ENCODE measurements at regions not wholly inside any gene's neighbourhood (a gene's known extent, or its start where the extent isn't known, plus 50 kb on each side); places are given as distances from the start of the nearest gene placed in this dataset.

DNA sequence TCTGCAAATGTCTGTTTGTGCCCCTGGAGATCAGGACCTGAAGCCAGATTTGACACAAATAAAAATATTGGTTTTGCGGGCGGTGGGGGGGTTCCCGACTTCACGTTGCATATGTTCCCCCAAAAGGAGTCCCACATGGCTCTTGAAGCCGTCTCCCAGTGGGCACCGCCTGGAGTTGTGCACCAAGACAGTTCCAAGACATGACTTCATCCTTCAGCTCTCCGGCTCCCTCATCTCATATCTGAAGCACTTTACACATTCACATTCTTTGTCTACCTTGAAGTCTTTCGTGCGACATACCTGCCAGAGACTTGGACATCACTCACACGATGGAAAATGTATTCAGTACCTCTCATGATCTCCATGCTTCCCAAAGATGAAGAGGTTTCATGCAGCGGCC lies 362.8 kb upstream of the FOXK1 start:
- in situ Hi-C loops (cut with HindIII; ENCODE audit: low sequenced_read_pairs): no loop called here
- H3K4me3 ChIP-seq (ENCODE audit: low read depth, low read length): no peak overlapping the region
- DNase-seq (ENCODE audit: low read depth, low spot score): no peak
- TF ChIP-seq, protein P1, sequence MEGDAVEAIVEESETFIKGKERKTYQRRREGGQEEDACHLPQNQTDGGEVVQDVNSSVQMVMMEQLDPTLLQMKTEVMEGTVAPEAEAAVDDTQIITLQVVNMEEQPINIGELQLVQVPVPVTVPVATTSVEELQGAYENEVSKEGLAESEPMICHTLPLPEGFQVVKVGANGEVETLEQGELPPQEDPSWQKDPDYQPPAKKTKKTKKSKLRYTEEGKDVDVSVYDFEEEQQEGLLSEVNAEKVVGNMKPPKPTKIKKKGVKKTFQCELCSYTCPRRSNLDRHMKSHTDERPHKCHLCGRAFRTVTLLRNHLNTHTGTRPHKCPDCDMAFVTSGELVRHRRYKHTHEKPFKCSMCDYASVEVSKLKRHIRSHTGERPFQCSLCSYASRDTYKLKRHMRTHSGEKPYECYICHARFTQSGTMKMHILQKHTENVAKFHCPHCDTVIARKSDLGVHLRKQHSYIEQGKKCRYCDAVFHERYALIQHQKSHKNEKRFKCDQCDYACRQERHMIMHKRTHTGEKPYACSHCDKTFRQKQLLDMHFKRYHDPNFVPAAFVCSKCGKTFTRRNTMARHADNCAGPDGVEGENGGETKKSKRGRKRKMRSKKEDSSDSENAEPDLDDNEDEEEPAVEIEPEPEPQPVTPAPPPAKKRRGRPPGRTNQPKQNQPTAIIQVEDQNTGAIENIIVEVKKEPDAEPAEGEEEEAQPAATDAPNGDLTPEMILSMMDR (IDR thresholded peaks at IDR 0.05; ENCODE audit: low read depth, low read length): no peak

DNA sequence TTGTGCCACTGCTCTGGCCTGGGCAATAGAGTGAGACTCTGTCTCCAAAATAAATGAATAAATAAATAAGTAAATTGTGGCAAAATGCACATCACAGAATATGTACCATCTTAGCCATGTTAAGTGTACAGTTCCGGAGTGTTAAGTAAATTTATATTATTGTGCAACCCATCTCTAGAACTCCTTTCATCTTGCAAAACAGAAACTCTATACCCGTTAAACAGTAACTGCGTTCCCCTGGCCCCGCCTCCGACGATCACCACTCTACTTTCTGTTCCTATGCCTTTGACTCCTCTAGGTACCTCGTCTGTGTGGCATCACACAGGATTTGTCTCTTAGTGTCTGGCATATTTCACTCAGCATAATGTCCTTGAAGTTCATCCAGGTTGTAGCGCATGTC lies 356.4 kb upstream of the FOXK1 start:
- TF ChIP-seq, protein P1 (IDR thresholded peaks at IDR 0.05; ENCODE audit: low read depth, low read length): no peak
- no peak for DNase-seq (ENCODE audit: low read depth, low spot score)
- in situ Hi-C loops (cut with HindIII; ENCODE audit: low sequenced_read_pairs): no loop called here
- no peak overlapping the region for H3K4me3 ChIP-seq (ENCODE audit: low read depth, low read length)

DNA sequence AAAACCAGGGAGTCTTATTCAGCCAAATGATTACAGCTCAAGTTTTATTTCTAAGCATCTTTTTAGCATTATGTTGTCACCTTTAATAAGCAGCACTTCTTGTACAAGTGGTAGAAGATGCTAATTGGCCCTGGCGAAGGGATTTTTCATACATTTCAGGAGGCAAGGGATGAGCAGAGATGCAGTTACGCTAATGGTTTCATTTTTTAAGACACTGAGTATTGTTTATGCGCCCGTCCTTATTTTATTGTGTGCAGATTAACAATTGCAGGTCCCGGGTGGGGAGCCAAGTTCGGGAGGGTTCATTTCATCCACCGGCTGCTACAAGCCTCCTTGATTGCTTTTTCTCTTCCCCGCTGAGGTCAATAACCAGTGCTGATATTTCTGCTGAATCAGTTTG lies 350.4 kb upstream of the FOXK1 start:
- H3K4me3 ChIP-seq (ENCODE audit: low read depth, low read length): no peak overlapping the region
- DNase-seq (ENCODE audit: low read depth, low spot score): no peak
- in situ Hi-C loops (cut with HindIII; ENCODE audit: low sequenced_read_pairs): no loop called here
- TF ChIP-seq, protein P1 (IDR thresholded peaks at IDR 0.05; ENCODE audit: low read depth, low read length): no peak

DNA sequence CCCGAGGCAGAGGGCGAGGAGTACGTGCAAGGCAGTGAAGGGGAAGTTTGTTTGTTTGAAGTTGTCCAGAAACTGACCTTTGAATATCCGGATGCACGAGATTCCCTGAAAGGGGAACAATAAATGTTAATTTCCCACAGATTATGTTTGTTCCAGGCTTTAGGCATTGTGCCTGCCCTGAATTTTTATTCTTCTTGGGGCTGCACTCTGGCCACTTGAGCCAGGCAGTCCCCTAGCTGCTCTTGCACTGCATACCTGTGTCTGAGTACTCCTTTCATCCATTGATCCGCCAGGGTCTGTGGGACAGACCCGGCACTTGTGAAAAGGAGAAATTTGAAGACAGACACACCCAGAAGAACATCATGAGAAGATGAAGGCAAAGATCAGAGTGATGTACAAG lies 343.5 kb upstream of the FOXK1 start:
- H3K4me3 ChIP-seq (ENCODE audit: low read depth, low read length): no peak overlapping the region
- DNase-seq (ENCODE audit: low read depth, low spot score): no peak
- in situ Hi-C loops (cut with HindIII; ENCODE audit: low sequenced_read_pairs): no loop called here
- TF ChIP-seq, protein P1 (IDR thresholded peaks at IDR 0.05; ENCODE audit: low read depth, low read length): no peak

DNA sequence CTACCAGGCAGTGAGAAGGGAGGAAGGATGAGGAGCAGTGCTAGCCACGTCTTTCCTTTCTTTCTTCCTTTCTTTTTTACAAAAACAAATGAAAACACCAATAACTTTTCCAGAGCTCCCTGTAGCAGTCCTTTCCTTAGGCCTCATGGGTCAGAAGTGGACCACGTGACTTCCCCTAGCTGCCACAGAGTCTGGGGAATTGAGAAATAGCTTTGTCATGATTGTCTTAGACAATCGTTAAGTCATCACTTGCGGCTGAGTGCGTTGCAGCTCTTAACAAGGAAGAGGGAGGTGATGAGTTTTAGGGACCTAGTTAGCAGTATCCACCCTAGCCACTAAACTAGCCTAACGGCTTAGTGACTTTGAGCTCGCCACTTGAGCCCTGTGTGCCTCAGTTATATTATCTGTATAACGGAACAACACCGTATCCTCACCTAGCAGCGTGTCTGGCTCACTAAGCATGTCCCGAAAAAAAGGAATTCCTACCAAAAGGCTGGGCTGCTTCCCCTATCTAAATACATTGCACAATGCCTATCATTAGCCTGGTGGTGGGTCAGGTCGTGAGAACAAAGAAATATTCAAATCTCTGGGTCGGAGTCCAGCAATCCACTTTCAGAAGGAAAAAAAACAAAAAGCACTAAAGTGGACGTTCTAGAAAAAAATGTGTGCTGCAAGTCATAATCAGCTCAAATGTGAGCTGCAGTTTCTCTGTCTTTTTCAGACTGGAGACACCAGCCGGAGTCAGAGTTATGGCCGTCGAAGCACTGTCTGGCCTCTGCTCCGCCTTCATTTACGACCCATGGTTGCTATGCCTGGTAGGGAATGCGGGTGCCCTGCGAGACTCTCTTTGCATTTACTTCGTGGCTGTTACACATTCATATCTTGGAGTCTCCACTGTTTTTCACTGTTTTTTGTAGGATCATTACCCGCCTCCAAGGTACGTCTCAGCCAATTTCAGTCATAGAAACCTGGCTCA lies 338.5 kb upstream of the FOXK1 start:
- TF ChIP-seq, protein P1 (IDR thresholded peaks at IDR 0.05; ENCODE audit: low read depth, low read length): no peak
- H3K4me3 ChIP-seq (ENCODE audit: low read depth, low read length): no peak overlapping the region
- no peak for DNase-seq (ENCODE audit: low read depth, low spot score)
- in situ Hi-C loops (cut with HindIII; ENCODE audit: low sequenced_read_pairs): no loop called here

DNA sequence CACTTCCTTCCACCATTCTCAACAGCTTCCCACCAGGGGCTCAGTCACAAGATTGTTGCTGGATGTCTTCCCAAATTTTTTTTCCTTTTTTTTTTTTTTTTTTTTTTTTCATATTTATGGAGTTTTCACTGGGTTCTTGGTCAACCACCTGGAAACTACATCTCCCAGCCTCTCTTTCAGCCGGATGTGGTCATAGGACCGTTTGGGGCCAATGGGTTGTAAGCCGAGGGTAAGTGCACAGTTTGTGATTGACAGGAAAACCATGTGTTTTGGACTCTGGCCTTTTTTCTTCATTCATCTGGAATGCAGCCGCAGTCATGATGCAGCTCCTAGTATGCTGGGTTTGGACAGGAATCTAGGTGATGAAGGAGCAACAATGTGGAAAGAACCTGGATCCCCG lies 337.1 kb upstream of the FOXK1 start:
- TF ChIP-seq, protein P1 (IDR thresholded peaks at IDR 0.05; ENCODE audit: low read depth, low read length): no peak
- DNase-seq (ENCODE audit: low read depth, low spot score): no peak
- in situ Hi-C loops (cut with HindIII; ENCODE audit: low sequenced_read_pairs): no loop called here
- H3K4me3 ChIP-seq (ENCODE audit: low read depth, low read length): no peak overlapping the region
